ENCODE measurements at regions not wholly inside any gene's neighbourhood (a gene's known extent, or its start where the extent isn't known, plus 50 kb on each side); places are given as distances from the start of the nearest gene placed in this dataset.

DNA sequence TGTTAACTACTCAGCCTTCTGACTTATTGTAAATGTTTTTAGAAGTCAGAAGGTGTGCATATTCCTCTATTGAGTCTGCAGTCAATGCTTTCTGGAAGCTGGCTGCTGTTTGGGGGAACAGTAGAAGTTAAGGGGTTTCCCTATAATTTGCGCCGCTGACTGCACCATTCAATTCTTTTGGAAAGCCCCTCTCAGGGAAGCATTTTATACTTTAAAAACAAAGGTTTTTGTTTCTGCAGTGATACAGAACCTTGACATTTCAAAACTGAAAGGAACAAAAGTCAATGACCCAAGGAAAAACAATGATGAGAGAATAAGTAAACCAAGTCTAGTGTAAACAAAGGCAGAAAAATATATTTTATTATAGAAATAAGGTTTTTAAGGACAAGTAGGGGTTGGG lies 120.8 kb upstream of the TNFAIP3 start:
- H3K4me3 ChIP-seq, result no peak overlapping the region
- in situ Hi-C loops (cut with MboI; ENCODE audit: low sequenced_read_pairs), result no loop called here
- H3K36me3 ChIP-seq (replicated peaks), result no peaks in the 10 kb centered on the region
- no peaks in the 10 kb centered on the region for H3K4me1 ChIP-seq
- no peaks in the 10 kb centered on the region for H3K9me3 ChIP-seq
- peaks cover 15% of the 10 kb centered on the region for H3K27me3 ChIP-seq (ENCODE audit: low read depth)
- no peak for DNase-seq (ENCODE audit: low spot score in 2 of 2)

DNA sequence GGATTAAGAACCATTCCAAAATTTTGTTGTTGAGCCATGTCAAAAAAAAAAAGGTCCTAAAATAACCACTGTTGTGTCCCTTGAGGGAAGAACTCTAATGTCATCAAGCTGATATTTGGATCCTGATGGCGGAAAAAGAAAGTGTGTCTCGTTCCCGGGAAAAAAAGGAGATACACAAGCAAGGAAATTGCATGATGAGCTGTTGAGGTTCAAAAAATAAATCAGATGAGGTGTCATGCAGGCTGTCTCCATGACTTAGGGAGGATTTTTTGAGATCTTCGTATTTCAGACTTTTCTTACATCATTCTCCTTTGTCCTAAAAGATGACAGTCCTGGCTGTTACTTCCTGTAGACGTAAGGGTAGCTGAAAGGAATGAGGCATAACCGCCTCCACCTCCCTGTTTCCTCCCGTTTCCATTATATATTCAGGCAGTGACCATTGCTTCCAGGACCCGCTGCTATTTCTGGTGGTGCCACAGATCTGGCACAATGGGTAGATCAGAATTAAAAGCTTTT lies 117.3 kb upstream of the TNFAIP3 start:
- in situ Hi-C loops (cut with MboI; ENCODE audit: low sequenced_read_pairs), result no loop called here
- H3K4me1 ChIP-seq, result no peaks in the 10 kb centered on the region
- DNase-seq (ENCODE audit: low spot score in 2 of 2), result no peak

DNA sequence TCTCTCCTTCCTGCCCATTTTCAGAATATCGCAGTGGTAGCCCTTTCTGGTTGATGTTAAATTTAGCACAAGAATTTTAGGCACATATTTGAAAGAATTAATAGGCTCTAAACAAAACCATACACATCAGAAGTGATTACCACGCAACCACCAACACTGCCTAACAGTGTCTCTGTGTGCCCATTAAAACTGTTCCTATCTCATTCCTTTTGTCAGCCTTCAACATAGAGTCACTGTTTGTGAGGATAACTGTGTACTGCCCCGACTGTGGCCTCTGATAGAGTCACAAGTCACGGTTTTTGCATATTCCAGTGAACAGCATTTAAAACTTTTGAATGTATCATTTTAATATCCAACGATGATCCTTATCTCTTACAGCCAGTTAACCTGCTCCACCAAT lies 116.8 kb upstream of the TNFAIP3 start:
- in situ Hi-C loops (cut with MboI; ENCODE audit: low sequenced_read_pairs), result no loop called here

More for the DNA sequence above, 117.3 kb upstream of the TNFAIP3 start:
- no peaks in the 10 kb centered on the region for H3K9me3 ChIP-seq
- no peaks in the 10 kb centered on the region for H3K36me3 ChIP-seq (replicated peaks)
- no peak overlapping the region for H3K4me3 ChIP-seq
- H3K27me3 ChIP-seq (ENCODE audit: low read depth), result peaks cover 24% of the 10 kb centered on the region

DNA sequence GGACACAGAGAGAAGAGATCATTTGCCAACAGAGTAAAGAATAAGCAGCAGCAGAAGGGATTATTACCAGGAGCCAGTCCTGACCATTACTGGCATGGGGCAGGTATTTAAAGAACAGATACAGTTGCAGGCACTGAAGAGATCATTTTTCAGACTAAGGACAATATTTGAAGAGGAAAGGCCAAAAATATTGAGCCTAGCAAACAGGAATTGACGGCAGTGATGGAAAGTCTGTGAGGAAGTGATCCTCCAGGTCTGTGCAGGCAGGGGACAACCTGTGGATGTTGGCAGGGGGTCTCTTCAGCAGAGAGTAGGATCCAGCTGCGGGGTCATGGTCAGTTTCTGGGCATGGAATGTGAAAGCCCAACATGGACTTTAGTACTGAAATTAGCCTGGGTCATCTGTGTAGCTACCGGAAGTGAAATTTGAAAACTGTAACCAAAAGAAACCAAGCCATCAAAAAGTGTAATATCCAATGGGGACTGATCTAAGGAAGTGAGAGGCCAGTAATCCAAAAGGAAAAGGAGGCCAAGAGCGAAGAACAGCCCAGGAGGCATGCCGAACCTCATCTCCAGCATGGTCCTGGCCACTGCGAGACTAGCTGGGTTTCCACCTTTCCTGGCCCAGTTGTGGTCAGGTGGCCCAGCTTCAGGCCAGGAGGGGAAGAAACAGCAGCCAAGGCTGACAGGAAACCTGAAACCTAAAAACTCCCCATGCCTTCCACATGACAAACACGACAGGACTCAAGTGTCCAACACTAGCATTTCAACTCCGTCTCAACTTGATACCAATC lies 115.1 kb upstream of the TNFAIP3 start:
- no peaks in the 10 kb centered on the region for H3K36me3 ChIP-seq (replicated peaks)

More for the DNA sequence above, 116.8 kb upstream of the TNFAIP3 start:
- Histone ChIP-seq H3K4me3 (no peak overlapping the region), H3K36me3 (replicated peaks) (no peaks in the 10 kb centered on the region), H3K27me3 (ENCODE audit: low read depth) (peaks cover 24% of the 10 kb centered on the region), H3K9me3 (no peaks in the 10 kb centered on the region), H3K4me1 (no peaks in the 10 kb centered on the region)
- no peak for DNase-seq (ENCODE audit: low spot score in 2 of 2)

DNA sequence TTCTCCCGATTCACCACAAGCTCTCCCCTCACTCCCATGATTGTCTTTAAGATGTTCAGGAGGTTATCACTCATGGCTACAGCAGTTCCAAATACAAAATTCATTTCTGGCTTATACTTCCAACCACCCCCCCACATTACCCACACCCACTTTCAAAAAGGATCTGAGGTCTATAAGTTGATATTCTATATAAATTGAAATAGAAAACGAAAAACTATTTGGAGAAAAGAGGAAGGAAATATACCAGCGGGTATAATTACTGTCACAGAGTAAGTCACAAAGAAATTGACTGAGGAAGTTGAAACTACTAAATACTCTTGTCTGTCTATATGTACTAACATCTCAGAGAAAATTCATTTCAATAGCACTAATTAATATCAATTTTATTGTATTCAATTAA lies 112.7 kb upstream of the TNFAIP3 start:
- H3K36me3 ChIP-seq (replicated peaks), result no peaks in the 10 kb centered on the region
- DNase-seq (ENCODE audit: low spot score in 2 of 2), result no peak
- peaks cover 15% of the 10 kb centered on the region for H3K27me3 ChIP-seq (ENCODE audit: low read depth)
- H3K4me1 ChIP-seq, result no peaks in the 10 kb centered on the region
- in situ Hi-C loops (cut with MboI; ENCODE audit: low sequenced_read_pairs), result no loop called here
- no peaks in the 10 kb centered on the region for H3K9me3 ChIP-seq
- H3K4me3 ChIP-seq, result no peak overlapping the region

More for the DNA sequence above, 115.1 kb upstream of the TNFAIP3 start:
- no peak for DNase-seq (ENCODE audit: low spot score in 2 of 2)
- Histone ChIP-seq H3K27me3 (ENCODE audit: low read depth) (peaks cover 15% of the 10 kb centered on the region), H3K9me3 (no peaks in the 10 kb centered on the region), H3K4me3 (no peak overlapping the region), H3K4me1 (no peaks in the 10 kb centered on the region)
- in situ Hi-C loops (cut with MboI; ENCODE audit: low sequenced_read_pairs), result no loop called here

DNA sequence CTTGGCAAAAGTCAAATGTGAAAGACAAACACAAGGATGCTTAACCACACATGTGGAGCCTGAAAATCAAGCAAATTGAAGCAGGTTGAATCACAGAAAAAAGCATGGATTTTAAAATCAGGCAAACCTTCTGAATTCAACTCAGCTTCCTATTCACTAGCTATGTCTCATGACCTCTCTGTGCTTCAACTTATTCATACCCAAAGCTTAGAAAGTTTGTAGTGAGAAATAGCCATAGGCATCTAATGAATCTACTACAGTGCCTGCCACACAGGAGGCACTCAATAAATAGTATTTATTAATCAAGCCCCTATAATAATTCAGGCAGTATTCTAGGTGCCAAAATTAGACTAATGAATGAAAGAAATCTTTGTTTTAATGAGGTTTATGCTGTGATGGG lies 112.2 kb upstream of the TNFAIP3 start:
- H3K9me3 ChIP-seq, result no peaks in the 10 kb centered on the region
- H3K4me1 ChIP-seq, result no peaks in the 10 kb centered on the region
- H3K27me3 ChIP-seq (ENCODE audit: low read depth), result peaks cover 13% of the 10 kb centered on the region
- DNase-seq (ENCODE audit: low spot score in 2 of 2), result no peak
- H3K4me3 ChIP-seq, result no peak overlapping the region
- H3K36me3 ChIP-seq (replicated peaks), result no peaks in the 10 kb centered on the region
- in situ Hi-C loops (cut with MboI; ENCODE audit: low sequenced_read_pairs), result no loop called here

DNA sequence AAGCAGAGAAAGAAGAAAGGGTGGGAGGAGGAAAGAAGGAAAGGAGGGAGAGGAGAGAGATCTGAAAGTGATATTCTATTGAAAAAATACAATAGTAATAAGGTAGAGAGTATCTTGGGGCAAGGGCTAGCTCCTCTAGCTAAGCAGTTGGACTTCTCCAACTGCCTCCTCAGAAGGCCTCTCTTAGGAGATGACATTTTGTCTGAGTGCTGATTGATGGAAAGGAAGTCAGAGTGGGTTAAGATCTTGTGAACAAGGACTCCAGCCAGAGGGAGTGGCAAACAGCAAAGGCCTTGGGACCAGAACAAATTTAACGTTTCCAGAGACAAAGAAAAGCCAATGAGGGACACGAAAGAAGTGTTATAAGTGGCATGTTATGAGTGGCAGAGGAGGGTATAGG lies 111.8 kb upstream of the TNFAIP3 start:
- Histone ChIP-seq H3K9me3 (no peaks in the 10 kb centered on the region), H3K4me1 (no peaks in the 10 kb centered on the region), H3K27me3 (ENCODE audit: low read depth) (peaks cover 9% of the 10 kb centered on the region), H3K4me3 (no peak overlapping the region), H3K36me3 (replicated peaks) (no peaks in the 10 kb centered on the region)
- in situ Hi-C loops (cut with MboI; ENCODE audit: low sequenced_read_pairs), result no loop called here
- no peak for DNase-seq (ENCODE audit: low spot score in 2 of 2)

DNA sequence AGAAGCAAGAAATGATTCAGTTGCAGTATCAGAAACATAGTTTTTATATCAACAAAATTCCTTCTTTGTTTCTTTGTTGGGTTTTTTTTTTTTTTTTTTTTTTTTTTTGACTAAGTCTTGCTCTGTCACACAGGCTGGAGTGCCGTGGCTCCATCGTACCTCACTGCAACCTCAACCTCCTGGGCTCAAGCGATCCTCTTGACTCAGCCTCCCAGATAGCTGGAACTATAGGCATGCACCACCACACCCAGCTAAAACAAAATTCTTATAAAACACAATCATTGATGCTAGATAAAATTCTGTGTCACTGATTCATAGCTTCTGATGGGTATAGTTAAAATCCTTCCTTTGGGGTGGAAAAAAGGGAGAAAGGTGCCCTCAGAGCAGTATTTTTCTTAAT lies 110.3 kb upstream of the TNFAIP3 start:
- H3K27me3 ChIP-seq (ENCODE audit: low read depth), result peaks cover 4% of the 10 kb centered on the region
- H3K36me3 ChIP-seq (replicated peaks), result no peaks in the 10 kb centered on the region
- in situ Hi-C loops (cut with MboI; ENCODE audit: low sequenced_read_pairs), result no loop called here
- no peak overlapping the region for H3K4me3 ChIP-seq
- no peaks in the 10 kb centered on the region for H3K9me3 ChIP-seq
- H3K4me1 ChIP-seq, result no peaks in the 10 kb centered on the region
- no peak for DNase-seq (ENCODE audit: low spot score in 2 of 2)

DNA sequence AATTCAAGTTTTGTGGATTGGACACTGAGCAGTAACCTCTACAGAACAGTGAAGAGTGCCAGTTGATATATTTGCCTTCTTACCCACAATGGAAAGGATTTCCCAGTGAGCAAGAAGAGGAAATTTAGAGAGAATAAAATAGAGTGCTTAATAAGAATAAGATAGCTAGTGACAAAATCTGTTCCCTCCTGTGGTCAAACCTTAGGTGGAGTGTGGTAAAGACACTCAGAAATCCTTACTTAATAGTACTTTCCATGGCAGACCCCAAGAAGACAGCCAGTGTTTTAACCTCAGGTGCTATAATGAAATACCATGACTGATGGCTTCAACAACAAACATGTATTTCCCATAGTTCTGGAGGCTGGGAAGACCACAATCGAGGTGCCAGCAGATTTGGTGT lies 108.4 kb upstream of the TNFAIP3 start:
- H3K4me1 ChIP-seq, result no peaks in the 10 kb centered on the region
- H3K36me3 ChIP-seq (replicated peaks), result no peaks in the 10 kb centered on the region
- H3K27me3 ChIP-seq (ENCODE audit: low read depth), result no peaks in the 10 kb centered on the region
- H3K9me3 ChIP-seq, result no peaks in the 10 kb centered on the region
- no peak for DNase-seq (ENCODE audit: low spot score in 2 of 2)
- H3K4me3 ChIP-seq, result no peak overlapping the region
- in situ Hi-C loops (cut with MboI; ENCODE audit: low sequenced_read_pairs), result no loop called here

DNA sequence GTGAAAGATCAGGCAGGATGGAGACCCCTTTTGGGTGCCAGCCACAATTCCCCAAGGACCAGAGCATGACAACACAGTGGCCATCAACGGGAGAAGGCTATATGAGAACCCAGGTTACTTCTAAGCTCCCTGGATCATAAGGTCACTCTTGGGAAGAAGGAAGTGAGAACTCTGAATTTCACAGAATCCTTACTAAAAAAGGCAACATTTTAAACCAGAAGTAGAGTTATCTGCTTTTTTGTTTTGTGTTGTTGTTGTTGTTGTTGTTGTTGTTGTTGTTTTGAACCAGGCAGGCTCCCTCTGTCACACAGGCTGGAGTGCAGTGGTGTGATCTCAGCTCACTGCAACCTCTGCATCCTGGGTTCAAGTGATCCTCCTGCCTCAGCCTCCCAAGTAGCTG lies 107.4 kb upstream of the TNFAIP3 start:
- in situ Hi-C loops (cut with MboI; ENCODE audit: low sequenced_read_pairs), result no loop called here
- Histone ChIP-seq H3K4me3 (no peak overlapping the region), H3K4me1 (no peaks in the 10 kb centered on the region), H3K9me3 (no peaks in the 10 kb centered on the region), H3K36me3 (replicated peaks) (no peaks in the 10 kb centered on the region), H3K27me3 (ENCODE audit: low read depth) (no peaks in the 10 kb centered on the region)
- no peak for DNase-seq (ENCODE audit: low spot score in 2 of 2)

DNA sequence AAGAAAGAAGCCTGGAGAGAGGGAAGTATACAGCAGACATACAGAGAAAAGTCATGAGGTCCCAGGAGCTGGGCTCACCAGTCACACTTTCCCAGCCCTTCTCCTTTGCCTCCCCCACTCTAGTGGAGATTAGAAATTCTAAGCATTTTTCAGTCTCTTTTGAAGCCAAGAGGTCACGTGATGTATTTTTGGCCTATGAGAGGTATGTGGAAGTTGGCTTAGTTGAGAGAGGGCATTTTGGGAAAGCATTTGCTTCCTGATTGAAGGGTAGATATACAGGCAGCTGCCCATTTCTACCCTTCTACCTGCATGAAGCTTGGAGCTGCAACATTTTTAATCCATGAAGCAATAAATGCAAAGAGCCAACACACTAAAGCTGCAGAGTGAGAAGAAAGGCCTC lies 106.0 kb upstream of the TNFAIP3 start:
- DNase-seq (ENCODE audit: low spot score in 2 of 2), result no peak
- H3K27me3 ChIP-seq (ENCODE audit: low read depth), result no peaks in the 10 kb centered on the region

DNA sequence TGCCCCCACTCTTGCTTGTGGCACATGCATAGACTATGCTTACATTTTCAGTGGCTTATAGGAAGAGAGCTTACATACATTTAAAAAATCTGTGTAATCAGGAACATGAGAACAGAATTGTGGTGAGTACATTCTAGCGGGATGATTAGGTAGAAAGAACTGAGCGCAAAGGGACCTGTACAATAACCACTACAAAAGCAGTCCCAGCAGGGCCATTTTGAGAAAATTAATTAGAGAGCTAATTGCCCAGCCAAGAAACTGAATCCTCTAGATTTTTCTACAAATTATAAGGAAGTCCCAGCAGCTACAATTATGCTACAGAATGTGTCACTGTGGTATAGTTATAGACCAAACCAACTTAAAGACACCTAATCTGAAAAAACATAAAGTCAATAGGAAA lies 105.6 kb upstream of the TNFAIP3 start:
- in situ Hi-C loops (cut with MboI; ENCODE audit: low sequenced_read_pairs), result no loop called here
- Histone ChIP-seq H3K27me3 (ENCODE audit: low read depth) (no peaks in the 10 kb centered on the region), H3K4me1 (no peaks in the 10 kb centered on the region), H3K4me3 (no peak overlapping the region), H3K36me3 (replicated peaks) (no peaks in the 10 kb centered on the region), H3K9me3 (no peaks in the 10 kb centered on the region)
- DNase-seq (ENCODE audit: low spot score in 2 of 2), result no peak

More for the DNA sequence above, 106.0 kb upstream of the TNFAIP3 start:
- Histone ChIP-seq H3K36me3 (replicated peaks) (no peaks in the 10 kb centered on the region), H3K4me3 (no peak overlapping the region), H3K9me3 (no peaks in the 10 kb centered on the region), H3K4me1 (no peaks in the 10 kb centered on the region)
- in situ Hi-C loops (cut with MboI; ENCODE audit: low sequenced_read_pairs), result no loop called here

DNA sequence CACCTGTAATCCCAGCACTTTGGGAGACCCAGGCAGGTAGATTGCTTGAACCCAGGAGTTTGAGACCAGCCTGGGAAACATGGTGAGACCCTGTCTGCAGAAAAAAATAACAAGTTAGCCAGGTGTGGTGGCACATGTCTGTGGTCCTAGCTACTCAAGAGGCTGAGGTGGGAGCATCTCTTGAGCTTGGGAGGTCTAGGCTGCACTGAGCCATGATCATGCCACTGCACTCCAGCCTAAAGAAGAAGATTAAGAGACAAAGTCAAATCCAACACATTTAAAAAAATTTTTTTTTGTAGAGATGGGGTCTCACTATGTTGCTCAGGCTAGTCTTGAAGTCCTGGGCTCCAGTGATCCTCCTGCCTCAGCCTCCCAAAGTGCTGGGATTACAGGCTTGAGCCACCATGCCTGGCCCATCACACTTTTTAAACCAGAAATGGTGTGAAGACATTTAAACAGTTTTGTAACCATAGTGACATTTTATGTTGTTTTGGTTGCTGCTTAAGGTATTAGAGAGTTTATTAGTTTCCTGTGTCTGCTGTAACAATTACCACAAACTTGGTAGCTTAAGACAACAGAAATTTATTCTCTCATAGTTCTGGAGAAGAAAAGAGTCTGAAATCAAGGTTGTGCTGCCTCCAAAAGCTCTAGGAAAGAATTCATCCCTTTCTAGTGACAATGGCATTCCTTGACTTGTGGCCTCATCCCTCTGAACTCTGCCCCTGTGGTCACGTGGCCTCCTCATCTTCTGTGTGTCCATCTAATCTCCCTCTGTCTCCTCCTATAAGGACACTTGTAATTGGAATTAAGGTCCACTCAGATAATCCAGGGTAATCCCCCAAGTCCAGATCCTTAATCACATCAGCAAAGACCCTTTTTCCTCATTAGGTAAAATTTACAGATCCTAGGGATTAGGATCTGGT lies 104.6 kb upstream of the TNFAIP3 start:
- in situ Hi-C loops (cut with MboI; ENCODE audit: low sequenced_read_pairs), result no loop called here
- no peak overlapping the region for H3K4me3 ChIP-seq

DNA sequence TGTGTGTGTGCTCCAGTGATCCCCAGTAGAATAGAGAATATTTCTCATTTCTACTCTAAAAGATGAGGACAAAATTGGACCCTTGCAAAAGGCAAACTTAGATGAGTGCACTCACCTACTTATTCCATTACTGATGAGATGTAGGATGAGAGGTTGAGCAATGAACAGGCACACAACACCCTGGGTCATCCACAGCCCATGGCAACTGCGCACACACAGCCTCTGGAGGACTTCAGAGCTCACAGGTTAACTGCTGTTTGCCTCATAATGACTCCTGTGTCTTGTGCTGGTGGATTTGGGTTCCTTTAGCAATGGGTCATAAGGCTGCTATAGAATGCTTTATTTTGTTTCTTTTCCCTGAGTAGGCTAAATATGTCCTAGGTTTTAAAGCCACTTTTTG lies 103.6 kb upstream of the TNFAIP3 start:
- Histone ChIP-seq H3K36me3 (replicated peaks) (no peaks in the 10 kb centered on the region), H3K4me3 (no peak overlapping the region), H3K4me1 (no peaks in the 10 kb centered on the region), H3K27me3 (ENCODE audit: low read depth) (no peaks in the 10 kb centered on the region), H3K9me3 (no peaks in the 10 kb centered on the region)
- no peak for DNase-seq (ENCODE audit: low spot score in 2 of 2)
- in situ Hi-C loops (cut with MboI; ENCODE audit: low sequenced_read_pairs), result no loop called here

More for the DNA sequence above, 104.6 kb upstream of the TNFAIP3 start:
- Histone ChIP-seq H3K9me3 (no peaks in the 10 kb centered on the region), H3K4me1 (no peaks in the 10 kb centered on the region), H3K36me3 (replicated peaks) (no peaks in the 10 kb centered on the region), H3K27me3 (ENCODE audit: low read depth) (no peaks in the 10 kb centered on the region)
- DNase-seq (ENCODE audit: low spot score in 2 of 2), result no peak
